Skin epidermis (tissue), 12 donors: ENCODE measurements at regions not wholly inside any gene's neighbourhood (a gene's known extent, or its start where the extent isn't known, plus 50 kb on each side); places are given as distances from the start of the nearest gene placed in this dataset.

ENCODE experiments used
- H3K27ac ChIP-seq, 21 experiments: fragments of 200-600 bp; sonication (generic) in 11 of 21; one replicate each; pipeline ENCODE4 v1.5.0; 2020; ENCODE audit warnings: mild to moderate bottlenecking in 3 of 21, inconsistent platforms in 2 of 21, moderate library complexity in 2 of 21
- H3K4me3 ChIP-seq, 7 experiments: fragments of 200-600 bp; sonication (generic) in 2 of 7; one replicate each; pipeline ENCODE4 v1.5.0; 2020; ENCODE audit warnings: inconsistent platforms in 2 of 7, mild to moderate bottlenecking in 2 of 7, moderate library complexity in 1 of 7

GRCh38 chr18:50444539-50444938 lies 69.7 kb downstream of the SKA1 start:
- no peak overlapping the region for H3K4me3 ChIP-seq
- no peak overlapping the region for H3K27ac ChIP-seq

- H3K27ac ChIP-seq: no peak overlapping the region
- no peak overlapping the region for H3K4me3 ChIP-seq
Observed at GRCh38 chr18:50446629-50447028, 71.8 kb downstream of the SKA1 start.

GRCh38 chr18:50447102-50447741 lies 72.4 kb downstream of the SKA1 start:
- Histone ChIP-seq H3K27ac (no peak overlapping the region), H3K4me3 (no peak overlapping the region)

GRCh38 chr18:50447952-50448351 lies 73.1 kb downstream of the SKA1 start:
- H3K27ac ChIP-seq: no peak overlapping the region
- H3K4me3 ChIP-seq: no peak overlapping the region

GRCh38 chr18:50451100-50451842 lies 76.4 kb downstream of the SKA1 start:
- no peak overlapping the region for H3K4me3 ChIP-seq
- H3K27ac ChIP-seq: no peak overlapping the region

GRCh38 chr18:50453014-50453680 lies 78.3 kb downstream of the SKA1 start:
- H3K4me3 ChIP-seq: no peak overlapping the region
- no peak overlapping the region for H3K27ac ChIP-seq

- Histone ChIP-seq H3K27ac (peak overlapping the region in 1 of 21 experiments; percentile 30), H3K4me3 (no peak overlapping the region)
Observed at GRCh38 chr18:50453732-50454131, 78.9 kb downstream of the SKA1 start.

GRCh38 chr18:50454387-50454988 lies 79.6 kb downstream of the SKA1 start:
- Histone ChIP-seq H3K27ac (peak overlapping the region in 2 of 21 experiments; percentile 27 to 30), H3K4me3 (no peak overlapping the region)

GRCh38 chr18:50456285-50456684 lies 81.4 kb downstream of the SKA1 start:
- Histone ChIP-seq H3K27ac (no peak overlapping the region), H3K4me3 (no peak overlapping the region)

GRCh38 chr18:50457639-50458038 lies 82.8 kb downstream of the SKA1 start:
- Histone ChIP-seq H3K27ac (no peak overlapping the region), H3K4me3 (no peak overlapping the region)

- Histone ChIP-seq H3K27ac (no peak overlapping the region), H3K4me3 (no peak overlapping the region)
Observed at GRCh38 chr18:50458366-50458765, 83.5 kb downstream of the SKA1 start.

- Histone ChIP-seq H3K27ac (no peak overlapping the region), H3K4me3 (no peak overlapping the region)
Observed at GRCh38 chr18:50458796-50459195, 84.0 kb downstream of the SKA1 start.

- Histone ChIP-seq H3K4me3 (no peak overlapping the region), H3K27ac (no peak overlapping the region)
Observed at GRCh38 chr18:50460062-50460461, 85.2 kb downstream of the SKA1 start.

- H3K27ac ChIP-seq: no peak overlapping the region
- H3K4me3 ChIP-seq: no peak overlapping the region
Observed at GRCh38 chr18:50460716-50461115, 85.9 kb downstream of the SKA1 start.

- Histone ChIP-seq H3K27ac (no peak overlapping the region), H3K4me3 (no peak overlapping the region)
Observed at GRCh38 chr18:50461251-50461650, 86.4 kb downstream of the SKA1 start.

GRCh38 chr18:50465211-50466153 lies 90.6 kb downstream of the SKA1 start:
- Histone ChIP-seq H3K27ac (no peak overlapping the region), H3K4me3 (no peak overlapping the region)

GRCh38 chr18:50466634-50467033 lies 91.8 kb downstream of the SKA1 start:
- Histone ChIP-seq H3K4me3 (no peak overlapping the region), H3K27ac (no peak overlapping the region)

- no peak overlapping the region for H3K4me3 ChIP-seq
- no peak overlapping the region for H3K27ac ChIP-seq
Observed at GRCh38 chr18:50468807-50469206, 91.1 kb upstream of the MAPK4 start.

GRCh38 chr18:50469380-50469781 lies 90.5 kb upstream of the MAPK4 start:
- no peak overlapping the region for H3K27ac ChIP-seq
- no peak overlapping the region for H3K4me3 ChIP-seq

GRCh38 chr18:50472941-50473340 lies 86.9 kb upstream of the MAPK4 start:
- Histone ChIP-seq H3K27ac (no peak overlapping the region), H3K4me3 (no peak overlapping the region)
